ENCODE measurements at regions not wholly inside any gene's neighbourhood (a gene's known extent, or its start where the extent isn't known, plus 50 kb on each side); places are given as distances from the start of the nearest gene placed in this dataset.
A peak's percentile ranks its signal among the peaks of the same experiment; 100 is the strongest.

GRCh38 chr2:235303499-235304291, 190.1 kb upstream of the AGAP1 start:
- DNase-seq (ENCODE audit: low read depth), result no peak

- no peak for DNase-seq (ENCODE audit: low read depth)
These were observed 188.2 kb upstream of the AGAP1 start for GRCh38 chr2:235305678-235306077.

- no peak for DNase-seq (ENCODE audit: low read depth)
These were observed 182.8 kb upstream of the AGAP1 start for GRCh38 chr2:235311044-235311443.

- DNase-seq (ENCODE audit: low read depth), result no peak
These were observed 181.3 kb upstream of the AGAP1 start for GRCh38 chr2:235312571-235312970.

GRCh38 chr2:235314371-235314930, 179.4 kb upstream of the AGAP1 start:
- no peak for DNase-seq (ENCODE audit: low read depth)

GRCh38 chr2:235319095-235319494, 174.7 kb upstream of the AGAP1 start:
- no peak for DNase-seq (ENCODE audit: low read depth)

- no peak for DNase-seq (ENCODE audit: low read depth)
These were observed 173.5 kb upstream of the AGAP1 start for GRCh38 chr2:235320326-235320725.

GRCh38 chr2:235324324-235324723, 169.5 kb upstream of the AGAP1 start:
- DNase-seq (ENCODE audit: low read depth), result no peak

GRCh38 chr2:235325151-235325550, 168.7 kb upstream of the AGAP1 start:
- DNase-seq (ENCODE audit: low read depth), result no peak

- DNase-seq (ENCODE audit: low read depth), result no peak
These were observed 164.9 kb upstream of the AGAP1 start for GRCh38 chr2:235328991-235329390.

- peak; percentile 97 for DNase-seq (ENCODE audit: low read depth)
These were observed 162.9 kb upstream of the AGAP1 start for GRCh38 chr2:235330775-235331451.

- DNase-seq (ENCODE audit: low read depth), result no peak
These were observed 161.5 kb upstream of the AGAP1 start for GRCh38 chr2:235332240-235332890.

GRCh38 chr2:235333076-235333475, 160.8 kb upstream of the AGAP1 start:
- no peak for DNase-seq (ENCODE audit: low read depth)

- no peak for DNase-seq (ENCODE audit: low read depth)
These were observed 159.7 kb upstream of the AGAP1 start for GRCh38 chr2:235334179-235334578.

- DNase-seq (ENCODE audit: low read depth), result no peak
These were observed 150.6 kb upstream of the AGAP1 start for GRCh38 chr2:235343156-235343774.

GRCh38 chr2:235343869-235344268, 150.0 kb upstream of the AGAP1 start:
- DNase-seq (ENCODE audit: low read depth), result no peak

GRCh38 chr2:235345745-235346144, 148.1 kb upstream of the AGAP1 start:
- DNase-seq (ENCODE audit: low read depth), result no peak

- DNase-seq (ENCODE audit: low read depth), result peak; percentile 97
These were observed 146.2 kb upstream of the AGAP1 start for GRCh38 chr2:235347691-235348090.

- DNase-seq (ENCODE audit: low read depth), result no peak
These were observed 145.5 kb upstream of the AGAP1 start for GRCh38 chr2:235348329-235348728.

- no peak for DNase-seq (ENCODE audit: low read depth)
These were observed 143.6 kb upstream of the AGAP1 start for GRCh38 chr2:235350234-235350633.

- DNase-seq (ENCODE audit: low read depth), result no peak
These were observed 141.3 kb upstream of the AGAP1 start for GRCh38 chr2:235352541-235352940.

- DNase-seq (ENCODE audit: low read depth), result no peak
These were observed 136.0 kb upstream of the AGAP1 start for GRCh38 chr2:235357881-235358280.
